ENCODE measurements at regions not wholly inside any gene's neighbourhood (a gene's known extent, or its start where the extent isn't known, plus 50 kb on each side); places are given as distances from the start of the nearest gene placed in this dataset.

GRCh38 chr10:117477961-117478670, 64.4 kb upstream of the EMX2 start:
- no peak for TF ChIP-seq NBN (IDR thresholded peaks at IDR 0.05)
- TF ChIP-seq YY1 (IDR thresholded peaks at IDR 0.05; ENCODE audit: low read depth, low read length) = no peak
- TF ChIP-seq EZH2 (IDR thresholded peaks at IDR 0.05; ENCODE audit: borderline replicate concordance, control insufficient read depth, low read depth, low read length) = no peak
- TF ChIP-seq, protein P1, sequence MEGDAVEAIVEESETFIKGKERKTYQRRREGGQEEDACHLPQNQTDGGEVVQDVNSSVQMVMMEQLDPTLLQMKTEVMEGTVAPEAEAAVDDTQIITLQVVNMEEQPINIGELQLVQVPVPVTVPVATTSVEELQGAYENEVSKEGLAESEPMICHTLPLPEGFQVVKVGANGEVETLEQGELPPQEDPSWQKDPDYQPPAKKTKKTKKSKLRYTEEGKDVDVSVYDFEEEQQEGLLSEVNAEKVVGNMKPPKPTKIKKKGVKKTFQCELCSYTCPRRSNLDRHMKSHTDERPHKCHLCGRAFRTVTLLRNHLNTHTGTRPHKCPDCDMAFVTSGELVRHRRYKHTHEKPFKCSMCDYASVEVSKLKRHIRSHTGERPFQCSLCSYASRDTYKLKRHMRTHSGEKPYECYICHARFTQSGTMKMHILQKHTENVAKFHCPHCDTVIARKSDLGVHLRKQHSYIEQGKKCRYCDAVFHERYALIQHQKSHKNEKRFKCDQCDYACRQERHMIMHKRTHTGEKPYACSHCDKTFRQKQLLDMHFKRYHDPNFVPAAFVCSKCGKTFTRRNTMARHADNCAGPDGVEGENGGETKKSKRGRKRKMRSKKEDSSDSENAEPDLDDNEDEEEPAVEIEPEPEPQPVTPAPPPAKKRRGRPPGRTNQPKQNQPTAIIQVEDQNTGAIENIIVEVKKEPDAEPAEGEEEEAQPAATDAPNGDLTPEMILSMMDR (IDR thresholded peaks at IDR 0.05 in 2 of 3, conservative IDR thresholded peaks at IDR 0.05 in 1 of 3; ENCODE audit: control insufficient read depth in 2 of 3, extremely low read depth in 1 of 3, insufficient read depth in 1 of 3, low read depth in 3 of 3, low read length in 3 of 3) = peak in 2 of 3 experiments; percentile 8 to 10; a peak in 1 of 6 replicates
- no peak for TF ChIP-seq POLR2A (IDR thresholded peaks at IDR 0.05; ENCODE audit: low read depth, low read length)
- no peak for TF ChIP-seq FOXK2 (IDR thresholded peaks at IDR 0.05)
- TF ChIP-seq ATF2 (IDR thresholded peaks at IDR 0.05; ENCODE audit: low read length) = no peak
- TF ChIP-seq USF1 (IDR thresholded peaks at IDR 0.05; ENCODE audit: borderline replicate concordance, extremely low read length, insufficient read depth, low read depth, low read length) = no peak
- no peak for TF ChIP-seq EP300 (IDR thresholded peaks at IDR 0.05; ENCODE audit: borderline replicate concordance in 1 of 2, control insufficient read depth in 1 of 2, low read depth in 2 of 2, low read length in 2 of 2)
- no peak for TF ChIP-seq FOXM1 (IDR thresholded peaks at IDR 0.05; ENCODE audit: low read depth, low read length)
- TF ChIP-seq ATF7 (IDR thresholded peaks at IDR 0.05; ENCODE audit: low read depth) = no peak
- no peak for TF ChIP-seq SREBF1 (IDR thresholded peaks at IDR 0.05; ENCODE audit: low read length)
